ENCODE measurements at regions not wholly inside any gene's neighbourhood (a gene's known extent, or its start where the extent isn't known, plus 50 kb on each side); places are given as distances from the start of the nearest gene placed in this dataset.

GRCh38 chr4:181529537-181529936 lies 713.7 kb upstream of the TENM3 start:
- no peak for TF ChIP-seq CTCF (IDR thresholded peaks at IDR 0.05; ENCODE audit: control insufficient read depth, insufficient read depth, low read depth, low read length, missing control alignments)
- H3K4me3 ChIP-seq (ENCODE audit: control insufficient read depth, low read depth, low read length): no peak overlapping the region
- no peak for DNase-seq (ENCODE audit: low read depth)

DNA sequence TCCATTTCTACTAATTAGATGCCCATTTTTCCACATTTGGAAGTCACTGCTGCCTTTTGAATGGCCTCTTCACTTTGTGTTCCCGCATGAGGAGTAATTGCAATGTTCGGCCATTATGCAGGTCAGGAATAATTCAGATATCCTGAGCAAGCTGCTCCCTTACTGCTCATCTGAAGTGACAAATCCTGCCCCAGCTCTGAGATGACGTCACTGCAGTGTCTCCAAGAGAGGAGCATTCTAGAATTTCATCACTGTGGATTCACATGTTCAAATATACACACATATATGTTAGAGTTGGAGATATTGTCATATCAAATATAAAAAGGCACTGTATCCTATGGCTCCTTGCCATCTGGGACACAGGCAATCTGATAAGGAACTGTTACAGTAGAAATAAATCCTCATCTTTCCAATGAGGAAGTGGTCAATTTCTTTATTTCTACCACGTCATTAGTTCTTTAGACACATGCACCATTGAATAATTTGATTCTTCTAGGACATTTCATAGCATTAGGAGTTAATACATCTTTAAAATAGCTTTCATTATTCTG lies 706.9 kb upstream of the TENM3 start:
- no peak for TF ChIP-seq CTCF (IDR thresholded peaks at IDR 0.05; ENCODE audit: control insufficient read depth, insufficient read depth, low read depth, low read length, missing control alignments)
- DNase-seq (ENCODE audit: low read depth): no peak
- no peak overlapping the region for H3K4me3 ChIP-seq (ENCODE audit: control insufficient read depth, low read depth, low read length)

GRCh38 chr4:181536811-181537434 lies 706.3 kb upstream of the TENM3 start:
- H3K4me3 ChIP-seq (ENCODE audit: control insufficient read depth, low read depth, low read length): no peak overlapping the region
- no peak for DNase-seq (ENCODE audit: low read depth)
- no peak for TF ChIP-seq CTCF (IDR thresholded peaks at IDR 0.05; ENCODE audit: control insufficient read depth, insufficient read depth, low read depth, low read length, missing control alignments)

DNA sequence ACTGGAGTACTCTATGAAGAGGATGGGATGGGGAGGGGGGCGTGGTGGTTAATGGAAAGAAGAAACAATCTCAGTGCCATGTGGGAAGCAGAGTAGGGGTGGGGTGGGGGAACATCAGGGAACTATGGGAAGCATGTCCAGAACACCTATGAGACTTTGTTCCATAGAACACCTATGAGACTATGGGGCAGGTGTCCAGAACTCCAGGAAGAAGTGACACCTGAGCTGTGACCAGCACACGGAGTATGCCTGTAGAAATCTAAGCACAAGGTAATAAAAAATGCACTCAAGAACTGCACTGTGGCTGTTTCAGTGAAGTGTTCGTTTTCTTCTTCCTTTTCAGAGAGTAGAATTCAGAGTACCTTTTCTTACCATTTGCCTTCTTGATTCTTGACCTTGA lies 704.8 kb upstream of the TENM3 start:
- no peak overlapping the region for H3K4me3 ChIP-seq (ENCODE audit: control insufficient read depth, low read depth, low read length)
- no peak for TF ChIP-seq CTCF (IDR thresholded peaks at IDR 0.05; ENCODE audit: control insufficient read depth, insufficient read depth, low read depth, low read length, missing control alignments)

GRCh38 chr4:181541396-181541795 lies 701.8 kb upstream of the TENM3 start:
- peak; percentile 45 for DNase-seq (ENCODE audit: low read depth)
- no peak overlapping the region for H3K4me3 ChIP-seq (ENCODE audit: control insufficient read depth, low read depth, low read length)
- TF ChIP-seq CTCF (IDR thresholded peaks at IDR 0.05; ENCODE audit: control insufficient read depth, insufficient read depth, low read depth, low read length, missing control alignments): no peak

More for the DNA sequence above, 704.8 kb upstream of the TENM3 start:
- no peak for DNase-seq (ENCODE audit: low read depth)

- TF ChIP-seq CTCF (IDR thresholded peaks at IDR 0.05; ENCODE audit: control insufficient read depth, insufficient read depth, low read depth, low read length, missing control alignments): no peak
- peak; percentile 88 for DNase-seq (ENCODE audit: low read depth)
- no peak overlapping the region for H3K4me3 ChIP-seq (ENCODE audit: control insufficient read depth, low read depth, low read length)
Measured at GRCh38 chr4:181548873-181549575, 694.2 kb upstream of the TENM3 start.

Measured in AG09309 (cell line).